Glutamatergic neuron (in vitro differentiated cells): ENCODE measurements at regions not wholly inside any gene's neighbourhood (a gene's known extent, or its start where the extent isn't known, plus 50 kb on each side); places are given as distances from the start of the nearest gene placed in this dataset.

ENCODE experiments used
- DNase-seq: peaks from one replicate; pipeline ENCODE4 v3.0.0; 2022
- H3K27ac Mint-ChIP-seq: one replicate; pipeline ENCODE4 v1.8.0; 2020; ENCODE audit warnings: mild to moderate bottlenecking, mixed read lengths, inconsistent platforms; ENCODE audit not compliant: unreplicated experiment
- H3K27me3 Mint-ChIP-seq: one replicate; pipeline ENCODE4 v1.8.0; 2020; ENCODE audit warnings: mild to moderate bottlenecking, moderate library complexity, mixed read lengths, inconsistent platforms; ENCODE audit not compliant: unreplicated experiment
- H3K36me3 Mint-ChIP-seq: one replicate; pipeline ENCODE4 v1.8.0; 2020; ENCODE audit warnings: mild to moderate bottlenecking, mixed read lengths, inconsistent platforms; ENCODE audit not compliant: unreplicated experiment
- H3K4me1 Mint-ChIP-seq: one replicate; pipeline ENCODE4 v1.8.0; 2020; ENCODE audit warnings: mild to moderate bottlenecking, low read depth, mixed read lengths, inconsistent platforms; ENCODE audit not compliant: unreplicated experiment
- H3K4me3 Mint-ChIP-seq: one replicate; pipeline ENCODE4 v1.8.0; 2020; ENCODE audit warnings: mild to moderate bottlenecking, mixed read lengths, inconsistent platforms; ENCODE audit not compliant: unreplicated experiment
- H3K9me3 Mint-ChIP-seq: one replicate; pipeline ENCODE4 v1.8.0; 2020; ENCODE audit warnings: mild to moderate bottlenecking, moderate library complexity, mixed read lengths, inconsistent platforms; ENCODE audit not compliant: unreplicated experiment
- CTCF ChIP-seq: fragments of 200-600 bp; sonication (generic); IDR thresholded peaks from one replicate; pipeline ENCODE4 v1.5.0; 2021; ENCODE audit not compliant: partially characterized antibody, unreplicated experiment

- no peak for DNase-seq
- Mint-ChIP-seq H3K27ac (no peak overlapping the region), H3K9me3 (peaks cover 5% of the 10 kb centered on the region), H3K36me3 (no peaks in the 10 kb centered on the region), H3K4me1 (peaks cover 25% of the 10 kb centered on the region), H3K27me3 (peaks cover 8% of the 10 kb centered on the region), H3K4me3 (no peak overlapping the region)
- no peak for TF ChIP-seq CTCF
These were observed 156.0 kb downstream of the KATNAL1 start for GRCh38 chr13:30151388-30151787.

DNA sequence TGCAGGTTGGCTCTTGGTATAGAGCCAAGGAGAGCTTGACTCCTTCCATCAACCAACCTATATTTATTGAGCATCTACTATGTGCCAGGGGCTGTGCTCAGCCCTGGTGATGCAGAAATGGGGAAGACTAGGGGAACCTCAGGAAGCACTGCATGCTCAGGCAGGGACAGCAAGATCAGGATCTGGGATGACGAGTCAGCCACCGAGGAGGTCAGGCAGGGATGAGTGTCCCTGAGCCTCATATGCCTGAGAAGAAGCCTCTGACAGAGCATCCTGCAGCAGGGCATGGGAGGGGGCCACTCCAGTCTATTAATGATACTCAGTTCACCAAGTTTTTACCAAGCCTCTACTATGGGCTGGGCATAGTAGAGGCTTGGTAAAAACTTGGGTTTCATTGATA, 158.1 kb downstream of the KATNAL1 start:
- H3K4me1 Mint-ChIP-seq, result peaks cover 25% of the 10 kb centered on the region
- no peaks in the 10 kb centered on the region for H3K36me3 Mint-ChIP-seq
- TF ChIP-seq CTCF, result no peak
- peaks cover 2% of the 10 kb centered on the region for H3K9me3 Mint-ChIP-seq
- no peak for DNase-seq
- H3K27ac Mint-ChIP-seq, result no peak overlapping the region
- H3K27me3 Mint-ChIP-seq, result peaks cover 3% of the 10 kb centered on the region
- H3K4me3 Mint-ChIP-seq, result no peak overlapping the region

GRCh38 chr13:30148786-30149185, 158.6 kb downstream of the KATNAL1 start:
- TF ChIP-seq CTCF, result no peak
- peaks cover 3% of the 10 kb centered on the region for H3K27me3 Mint-ChIP-seq
- DNase-seq, result no peak
- no peaks in the 10 kb centered on the region for H3K9me3 Mint-ChIP-seq
- no peak overlapping the region for H3K4me3 Mint-ChIP-seq
- H3K27ac Mint-ChIP-seq, result no peak overlapping the region
- H3K4me1 Mint-ChIP-seq, result peaks cover 21% of the 10 kb centered on the region
- no peaks in the 10 kb centered on the region for H3K36me3 Mint-ChIP-seq

DNA sequence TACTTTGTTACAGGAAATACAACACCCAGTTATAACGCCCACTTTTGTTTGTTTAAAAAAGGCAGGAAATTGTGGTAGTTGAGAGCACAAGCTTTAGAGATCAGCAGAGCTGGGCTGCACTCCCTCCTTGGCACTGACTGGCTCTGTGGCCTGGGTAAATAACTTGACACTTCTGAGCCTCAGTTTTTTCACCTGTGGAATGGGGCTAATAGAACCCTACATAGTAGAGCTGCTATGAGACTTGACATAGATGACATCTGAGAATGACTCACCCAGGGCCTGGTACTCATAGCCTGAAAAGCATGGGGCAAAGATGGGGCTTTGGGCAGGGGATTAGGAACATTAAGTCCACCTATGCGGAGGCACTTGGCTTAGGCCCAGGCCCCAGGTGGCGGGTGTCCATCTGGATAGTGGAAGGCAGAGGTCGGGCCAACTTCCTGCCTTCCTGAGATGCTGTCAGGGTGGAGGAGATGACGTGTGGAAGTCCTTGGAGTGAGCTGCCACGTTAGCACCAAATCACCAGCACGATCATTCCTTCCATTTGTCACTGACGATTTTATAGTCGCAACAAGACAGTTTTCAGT, 159.1 kb downstream of the KATNAL1 start:
- no peak for TF ChIP-seq CTCF
- Mint-ChIP-seq H3K4me3 (no peak overlapping the region), H3K27ac (no peak overlapping the region), H3K9me3 (no peaks in the 10 kb centered on the region), H3K4me1 (peaks cover 17% of the 10 kb centered on the region), H3K36me3 (no peaks in the 10 kb centered on the region), H3K27me3 (no peaks in the 10 kb centered on the region)
- no peak for DNase-seq

DNA sequence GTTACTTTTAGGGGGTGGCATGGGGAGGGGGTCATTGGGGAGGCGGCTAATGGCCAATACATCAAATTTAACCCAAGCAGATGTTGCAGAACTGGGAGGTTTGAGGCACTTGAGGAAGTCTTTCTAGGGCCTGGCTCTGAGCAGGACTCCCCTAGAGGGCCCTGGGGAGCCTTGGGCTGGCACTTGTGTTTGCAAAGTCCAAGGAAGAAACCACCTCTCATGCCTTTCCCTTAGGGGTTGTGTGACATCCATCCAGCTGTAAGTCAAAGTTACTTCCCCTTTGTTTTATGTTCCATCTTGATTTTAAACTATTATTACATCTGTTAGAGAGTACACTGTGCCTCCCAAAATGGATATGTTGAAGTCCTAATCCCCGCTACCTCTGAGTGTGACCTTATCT, 159.9 kb downstream of the KATNAL1 start:
- Mint-ChIP-seq H3K27ac (no peak overlapping the region), H3K36me3 (no peaks in the 10 kb centered on the region), H3K4me1 (peaks cover 10% of the 10 kb centered on the region), H3K4me3 (no peak overlapping the region), H3K9me3 (no peaks in the 10 kb centered on the region), H3K27me3 (no peaks in the 10 kb centered on the region)
- DNase-seq, result no peak
- no peak for TF ChIP-seq CTCF
